Endothelial cell of umbilical vein (primary cell): ENCODE measurements at regions not wholly inside any gene's neighbourhood (a gene's known extent, or its start where the extent isn't known, plus 50 kb on each side); places are given as distances from the start of the nearest gene placed in this dataset.
A peak's percentile ranks its signal among the peaks of the same experiment; 100 is the strongest.

ENCODE experiments used
- BruUV-seq: library from RNA; stranded (reverse); fragments of 400-500 nt; replicated peaks from 2 replicates; lab custom pipeline; 2021; lab: Mats Ljungman, UMichigan
- CTCF ChIA-PET: fragments of 300-600, 350-600 bp; sonication (Branson Sonifier 250); formaldehyde crosslinking; loops from one replicate; lab custom pipeline; 2021; ENCODE audit warnings: antibody characterized with exemption, inconsistent platforms; lab: Charles Lee
- POLR2A ChIA-PET: fragments of 300-600, 350-600 bp; sonication (Branson Sonifier 250); formaldehyde crosslinking; loops from one replicate; lab custom pipeline; 2021; ENCODE audit warnings: antibody characterized with exemption, inconsistent platforms; lab: Charles Lee
- DNase-seq: peaks from one replicate; pipeline ENCODE4 v3.0.0-alpha.2; 2011; ENCODE audit warnings: low read depth, low spot score
- FAIRE-seq: peaks from 2 replicates; lab custom pipeline; 2011; peaks lifted over from hg19 to GRCh38; lab: Jason Lieb, UNC
- H2AFZ ChIP-seq: 2 replicates; pipeline ENCODE4 v1.6.0; 2012; ENCODE audit warnings: low read depth, low read length, control low read depth, inconsistent platforms
- H3K27ac ChIP-seq: 2 replicates; pipeline ENCODE4 v1.5.1; 2011; ENCODE audit warnings: low read depth, mild to moderate bottlenecking, control low read depth, low read length, moderate library complexity; ENCODE audit not compliant: insufficient read depth
- H3K27me3 ChIP-seq, 2 experiments: 2 replicates each; pipeline versions ENCODE4 v1.6.0 to v1.6.1; 2011; ENCODE audit warnings: low read length in 2 of 2, mixed read lengths in 1 of 2; ENCODE audit not compliant: control insufficient read depth in 2 of 2, insufficient read depth in 2 of 2
- H3K36me3 ChIP-seq, 2 experiments: 2 replicates in 1 of 2; 3 replicates in 1 of 2; pipeline ENCODE4 v1.5.1; 2011; ENCODE audit warnings: low read length in 2 of 2, mild to moderate bottlenecking in 1 of 2, moderate library complexity in 1 of 2; ENCODE audit not compliant: control insufficient read depth in 2 of 2, insufficient read depth in 2 of 2; ENCODE audit errors: extremely low read depth in 1 of 2
- H3K4me1 ChIP-seq: 3 replicates; pipeline ENCODE4 v1.5.1; 2011; ENCODE audit warnings: mild to moderate bottlenecking, low read length; ENCODE audit not compliant: control insufficient read depth, insufficient read depth; ENCODE audit errors: extremely low read depth
- H3K4me2 ChIP-seq: 2 replicates; pipeline ENCODE4 v1.6.1; 2011; ENCODE audit warnings: low read length, control low read depth, mixed read lengths; ENCODE audit not compliant: insufficient read depth
- H3K4me3 ChIP-seq, 3 experiments: fragments of 200-600 bp in 1 of 3; sonication (generic), shearing (Covaris generic) in 1 of 3; replicated peaks in 1 of 3; 2 replicates each; pipeline ENCODE4 v1.5.1; 2011 to 2016; ENCODE audit warnings: control low read depth in 3 of 3, low read length in 3 of 3, mild to moderate bottlenecking in 2 of 3, inconsistent platforms in 1 of 3, low read depth in 1 of 3, moderate library complexity in 1 of 3; ENCODE audit not compliant: insufficient read depth in 1 of 3
- H3K79me2 ChIP-seq: 2 replicates; pipeline ENCODE4 v1.6.0; 2012; ENCODE audit warnings: low read length, inconsistent platforms; ENCODE audit not compliant: control insufficient read depth, insufficient read depth
- H3K9ac ChIP-seq: replicated peaks from 2 replicates; pipeline ENCODE3; 2011; ENCODE audit warnings: low read length, control low read depth; ENCODE audit not compliant: insufficient read depth; ENCODE audit errors: extremely low read depth
- H3K9me1 ChIP-seq: replicated peaks from 3 replicates; pipeline ENCODE4 v1.6.0; 2011; ENCODE audit warnings: mild to moderate bottlenecking, low read length; ENCODE audit not compliant: control insufficient read depth, insufficient read depth; ENCODE audit errors: extremely low read depth
- H3K9me3 ChIP-seq: replicated peaks from 2 replicates; pipeline ENCODE4 v1.5.1; 2012; ENCODE audit warnings: low read length, inconsistent platforms; ENCODE audit not compliant: control insufficient read depth, insufficient read depth
- H4K20me1 ChIP-seq: replicated peaks from 2 replicates; pipeline ENCODE3; 2011; ENCODE audit warnings: mild to moderate bottlenecking, low read length; ENCODE audit not compliant: control insufficient read depth, insufficient read depth; ENCODE audit errors: extremely low read depth
- CTCF ChIP-seq, 2 donors: IDR thresholded peaks; 1 replicate in 1 of 2; 2 replicates in 1 of 2; pipeline ENCODE4 v1.5.1; 2011; ENCODE audit warnings: low read length in 2 of 2, mild to moderate bottlenecking in 2 of 2, moderate library complexity in 2 of 2, control low read depth in 1 of 2, inconsistent platforms in 1 of 2, low read depth in 1 of 2; ENCODE audit not compliant: insufficient read depth in 1 of 2; ENCODE audit errors: extremely low read depth in 1 of 2
- EZH2 ChIP-seq: IDR thresholded peaks from 2 replicates; pipeline ENCODE4 v1.6.1; 2012; ENCODE audit warnings: borderline replicate concordance, low read depth, mild to moderate bottlenecking, moderate library complexity, low read length, inconsistent platforms; ENCODE audit not compliant: severe bottlenecking
- FOS ChIP-seq: IDR thresholded peaks from 2 replicates; pipeline ENCODE4 v1.6.1; 2011; ENCODE audit warnings: mild to moderate bottlenecking, low read length, moderate library complexity, borderline replicate concordance; ENCODE audit not compliant: insufficient read depth
- GATA2 ChIP-seq: IDR thresholded peaks from 2 replicates; pipeline ENCODE4 v1.7.0; 2011; ENCODE audit warnings: low read depth, mild to moderate bottlenecking, moderate library complexity, mixed read lengths, low read length; ENCODE audit not compliant: insufficient read length, insufficient read depth
- MAX ChIP-seq: IDR thresholded peaks from 2 replicates; pipeline ENCODE4 v1.6.1; 2011; ENCODE audit not compliant: insufficient read depth, insufficient read length
- MYC ChIP-seq: IDR thresholded peaks from one replicate; pipeline ENCODE4 v1.6.1; 2011; ENCODE audit warnings: mild to moderate bottlenecking, low read depth, low read length
- POLR2A ChIP-seq: IDR thresholded peaks from 2 replicates; pipeline ENCODE4 v1.6.1; 2012; ENCODE audit warnings: low read depth, mild to moderate bottlenecking, control low read depth, low read length
- POLR2AphosphoS5 ChIP-seq: IDR thresholded peaks from 2 replicates; pipeline ENCODE4 v1.6.1; 2012; ENCODE audit warnings: low read depth, mild to moderate bottlenecking, control low read depth, low read length, moderate library complexity; ENCODE audit not compliant: insufficient read depth
- dilution Hi-C: fragments of 300-500 bp; cut with MboI; formaldehyde crosslinking; loops from one replicate; pipeline ENCODE4 v1.15.0; 2019; ENCODE audit warnings: low sequenced_read_pairs; ENCODE audit not compliant: extremely low pct_ligation_motif_present
- intact Hi-C: fragments of 100-400 bp; cut with micrococcal nuclease; formaldehyde crosslinking; loops from one replicate; pipeline ENCODE4 v1.10.0; 2022

GRCh38 chr22:26887456-26887855 is 230.1 kb downstream of the MIAT start:
- Histone ChIP-seq H3K79me2 (no peaks in the 10 kb centered on the region), H3K4me3 (no peak overlapping the region), H3K27me3 (no peaks in the 10 kb centered on the region), H3K4me1 (no peaks in the 10 kb centered on the region), H3K4me2 (no peak overlapping the region), H2AFZ (no peak overlapping the region), H3K9ac (no peak overlapping the region), H3K9me1 (no peaks in the 10 kb centered on the region), H3K27ac (no peak overlapping the region), H3K36me3 (no peaks in the 10 kb centered on the region), H4K20me1 (no peaks in the 10 kb centered on the region), H3K9me3 (no peaks in the 10 kb centered on the region)
- intact Hi-C loops (no loop called here), dilution Hi-C loops (no loop called here)
- POLR2A ChIA-PET, result no interaction called here
- TF ChIP-seq POLR2A (no peak), GATA2 (no peak), CTCF (IDR thresholded peaks at IDR 0.05; ENCODE audit: extremely low read depth in 1 of 2, insufficient read depth in 1 of 2, low read depth in 1 of 2, low read length in 2 of 2) (no peak), EZH2 (no peak), MYC (no peak), FOS (no peak), POLR2AphosphoS5 (no peak), MAX (no peak)
- BruUV-seq, result no TSS peak
- no peak for FAIRE-seq
- CTCF ChIA-PET, result interaction anchor here (0.6 kb wide), 1 partner anchor 50 kb away, joined by 3 read pairs; no protein-coding TSS in a partner anchor
- DNase-seq, result peak; percentile 54
